HEK293 (cell line): ENCODE measurements at regions not wholly inside any gene's neighbourhood (a gene's known extent, or its start where the extent isn't known, plus 50 kb on each side); places are given as distances from the start of the nearest gene placed in this dataset.

Source experiments
- CTCF ChIA-PET: fragments of 350-600 bp; formaldehyde crosslinking; extraction: SDS; loops from one replicate; lab custom pipeline; 2021; ENCODE audit warnings: antibody characterized with exemption; lab: Yijun Ruan, JAX
- POLR2A ChIA-PET: fragments of 300-600 bp; formaldehyde crosslinking; extraction: SDS; loops from one replicate; lab custom pipeline; 2020; ENCODE audit warnings: antibody characterized with exemption, inconsistent platforms; lab: Yijun Ruan, JAX
- H3K27ac ChIP-seq: fragments of 200-500 bp; sonication (Bioruptor generic); 2 replicates; pipeline ENCODE4 v1.5.1; 2014; ENCODE audit warnings: low read depth, low read length, control low read depth, inconsistent platforms; ENCODE audit errors: extremely low read depth
- H3K36me3 ChIP-seq, 2 experiments: fragments of 200-500 bp in 1 of 2; sonication (Bioruptor generic) in 1 of 2; 1 replicate in 1 of 2; 2 replicates in 1 of 2; pipeline ENCODE4 v1.5.1; 2014 to 2017; ENCODE audit warnings: inconsistent platforms in 2 of 2, low read length in 2 of 2; ENCODE audit not compliant: control insufficient read depth in 2 of 2, insufficient read depth in 1 of 2
- H3K4me1 ChIP-seq: fragments of 200-500 bp; sonication (Bioruptor generic); 2 replicates; pipeline ENCODE4 v1.5.1; 2014; ENCODE audit warnings: mild to moderate bottlenecking, low read length, inconsistent platforms; ENCODE audit not compliant: control insufficient read depth, insufficient read depth
- H3K4me3 ChIP-seq: 2 replicates; pipeline ENCODE4 v1.5.1; 2011; ENCODE audit warnings: low read depth, mild to moderate bottlenecking, control low read depth, low read length, moderate library complexity
- H3K9me3 ChIP-seq: fragments of 200-500 bp; sonication (Bioruptor generic); 2 replicates; pipeline ENCODE4 v1.5.1; 2014; ENCODE audit warnings: low read depth, low read length, inconsistent platforms; ENCODE audit not compliant: control insufficient read depth, insufficient read depth
- GLI4 ChIP-seq: fragments of 450-650 bp; formaldehyde crosslinking; IDR thresholded peaks from 2 replicates; pipeline ENCODE4 v1.5.1; 2016; ENCODE audit warnings: missing biosample characterization, missing genetic modification characterization
- KLF10 ChIP-seq: fragments of 450-650 bp; IDR thresholded peaks from 2 replicates; pipeline ENCODE4 v1.5.1; 2018; ENCODE audit warnings: missing biosample characterization, mild to moderate bottlenecking, missing genetic modification characterization
- MZF1 ChIP-seq: fragments of 450-650 bp; formaldehyde crosslinking; IDR thresholded peaks from 2 replicates; pipeline ENCODE4 v1.5.1; 2017; ENCODE audit warnings: missing biosample characterization, missing genetic modification characterization, borderline replicate concordance
- WT1 ChIP-seq: fragments of 450-650 bp; formaldehyde crosslinking; IDR thresholded peaks from 2 replicates; pipeline ENCODE4 v1.5.1; 2016; ENCODE audit warnings: missing biosample characterization, missing genetic modification characterization
- ZIC2 ChIP-seq: fragments of 450-650 bp; formaldehyde crosslinking; IDR thresholded peaks from 2 replicates; pipeline ENCODE4 v1.5.1; 2016; ENCODE audit warnings: missing biosample characterization, missing genetic modification characterization
- ZNF146 ChIP-seq: fragments of 450-650 bp; formaldehyde crosslinking; IDR thresholded peaks from 2 replicates; pipeline ENCODE4 v1.5.1; 2016; ENCODE audit warnings: missing biosample characterization, missing genetic modification characterization
- ZNF155 ChIP-seq: fragments of 450-650 bp; formaldehyde crosslinking; IDR thresholded peaks from 2 replicates; pipeline ENCODE4 v1.5.1; 2016; ENCODE audit warnings: missing biosample characterization, missing genetic modification characterization
- ZNF157 ChIP-seq: fragments of 450-650 bp; formaldehyde crosslinking; IDR thresholded peaks from 2 replicates; pipeline ENCODE4 v1.5.1; 2016; ENCODE audit warnings: missing biosample characterization, missing genetic modification characterization
- ZNF23 ChIP-seq: fragments of 450-650 bp; formaldehyde crosslinking; IDR thresholded peaks from 2 replicates; pipeline ENCODE4 v1.5.1; 2016; ENCODE audit warnings: missing biosample characterization, missing genetic modification characterization, borderline replicate concordance
- ZNF239 ChIP-seq: fragments of 450-650 bp; formaldehyde crosslinking; IDR thresholded peaks from 2 replicates; pipeline ENCODE4 v1.5.1; 2016; ENCODE audit warnings: missing biosample characterization, missing genetic modification characterization
- ZNF292 ChIP-seq: fragments of 450-650 bp; formaldehyde crosslinking; IDR thresholded peaks from 2 replicates; pipeline ENCODE4 v1.5.1; 2016; ENCODE audit warnings: low read depth, missing biosample characterization, missing genetic modification characterization, borderline replicate concordance
- ZNF350 ChIP-seq: fragments of 450-650 bp; formaldehyde crosslinking; IDR thresholded peaks from 2 replicates; pipeline ENCODE4 v1.5.0; 2017; ENCODE audit warnings: missing biosample characterization, mild to moderate bottlenecking, missing genetic modification characterization
- ZNF404 ChIP-seq: fragments of 450-650 bp; formaldehyde crosslinking; IDR thresholded peaks from 2 replicates; pipeline ENCODE4 v1.5.1; 2017; ENCODE audit warnings: missing biosample characterization, missing genetic modification characterization
- ZNF514 ChIP-seq: fragments of 450-650 bp; formaldehyde crosslinking; IDR thresholded peaks from 2 replicates; pipeline ENCODE4 v1.5.1; 2016; ENCODE audit warnings: missing biosample characterization, missing genetic modification characterization
- ZNF544 ChIP-seq: fragments of 450-650 bp; formaldehyde crosslinking; IDR thresholded peaks from 2 replicates; pipeline ENCODE4 v1.5.0; 2017; ENCODE audit warnings: missing biosample characterization, missing genetic modification characterization
- ZNF548 ChIP-seq: fragments of 450-650 bp; formaldehyde crosslinking; IDR thresholded peaks from 2 replicates; pipeline ENCODE4 v1.5.1; 2016; ENCODE audit warnings: missing biosample characterization, missing genetic modification characterization
- ZNF623 ChIP-seq: fragments of 450-650 bp; formaldehyde crosslinking; IDR thresholded peaks from 2 replicates; pipeline ENCODE4 v1.5.1; 2016; ENCODE audit warnings: missing biosample characterization, missing genetic modification characterization
- ZNF629 ChIP-seq: fragments of 450-650 bp; formaldehyde crosslinking; IDR thresholded peaks from 2 replicates; pipeline ENCODE4 v1.5.1; 2017; ENCODE audit warnings: missing biosample characterization, missing genetic modification characterization
- ZNF677 ChIP-seq: fragments of 450-650 bp; IDR thresholded peaks from 2 replicates; pipeline ENCODE4 v1.5.0; 2018; ENCODE audit warnings: missing biosample characterization, mild to moderate bottlenecking, missing genetic modification characterization, moderate library complexity
- ZNF707 ChIP-seq: fragments of 450-650 bp; formaldehyde crosslinking; IDR thresholded peaks from 2 replicates; pipeline ENCODE4 v1.5.1; 2016; ENCODE audit warnings: missing biosample characterization, missing genetic modification characterization
- ZNF768 ChIP-seq: fragments of 450-650 bp; formaldehyde crosslinking; IDR thresholded peaks from 2 replicates; pipeline ENCODE4 v1.5.1; 2018; ENCODE audit warnings: missing biosample characterization, mild to moderate bottlenecking, missing genetic modification characterization
- ZNF776 ChIP-seq: fragments of 450-650 bp; formaldehyde crosslinking; IDR thresholded peaks from 2 replicates; pipeline ENCODE4 v1.5.0; 2017; ENCODE audit warnings: missing biosample characterization, missing genetic modification characterization, borderline replicate concordance
- ZNF785 ChIP-seq: fragments of 450-650 bp; formaldehyde crosslinking; IDR thresholded peaks from 2 replicates; pipeline ENCODE4 v1.5.1; 2016; ENCODE audit warnings: missing biosample characterization, missing genetic modification characterization
- ZNF792 ChIP-seq: fragments of 450-650 bp; formaldehyde crosslinking; IDR thresholded peaks from 2 replicates; pipeline ENCODE4 v1.5.1; 2016; ENCODE audit warnings: missing biosample characterization, missing genetic modification characterization
- ZNF830 ChIP-seq: fragments of 450-650 bp; IDR thresholded peaks from 2 replicates; pipeline ENCODE4 v1.5.0; 2018; ENCODE audit warnings: missing biosample characterization, missing genetic modification characterization, low read depth, mild to moderate bottlenecking, moderate library complexity
- ZNF843 ChIP-seq: fragments of 450-650 bp; formaldehyde crosslinking; IDR thresholded peaks from 2 replicates; pipeline ENCODE4 v1.5.1; 2016; ENCODE audit warnings: missing biosample characterization, missing genetic modification characterization
- TF ChIP-seq, protein P1 (sequence below): fragments of 450-650 bp; formaldehyde crosslinking; IDR thresholded peaks from 2 replicates; pipeline ENCODE4 v1.5.1; 2016; ENCODE audit warnings: missing biosample characterization, missing genetic modification characterization, borderline replicate concordance

- H3K9me3 ChIP-seq = no peaks in the 10 kb centered on the region
- no peak overlapping the region for H3K27ac ChIP-seq
- no peaks in the 10 kb centered on the region for H3K36me3 ChIP-seq
- ChIA-PET CTCF (interaction anchor here (0.6 kb wide), 1 partner anchor 128 kb away, joined by 3 read pairs; no protein-coding TSS in a partner anchor), POLR2A (no interaction called here)
- H3K4me1 ChIP-seq = no peaks in the 10 kb centered on the region
- TF ChIP-seq ZNF843 (no peak), ZNF544 (no peak), KLF10 (tag by site-specific recombination) (no peak), ZNF350 (tag by site-specific recombination) (no peak), ZNF768 (tag by site-specific recombination) (no peak), ZNF292 (tag by site-specific recombination) (no peak), ZNF792 (tag by site-specific recombination) (no peak), ZNF707 (tag by site-specific recombination) (no peak), ZNF830 (tag by site-specific recombination) (no peak), ZNF776 (tag by site-specific recombination) (no peak), ZNF514 (tag by site-specific recombination) (no peak), ZNF785 (tag by site-specific recombination) (no peak), ZNF23 (tag by site-specific recombination) (no peak), ZNF629 (tag by site-specific recombination) (no peak), GLI4 (no peak), WT1 (no peak), ZNF623 (no peak), ZNF146 (tag by site-specific recombination) (no peak), ZNF677 (tag by site-specific recombination) (no peak)
- TF ChIP-seq, protein P1, sequence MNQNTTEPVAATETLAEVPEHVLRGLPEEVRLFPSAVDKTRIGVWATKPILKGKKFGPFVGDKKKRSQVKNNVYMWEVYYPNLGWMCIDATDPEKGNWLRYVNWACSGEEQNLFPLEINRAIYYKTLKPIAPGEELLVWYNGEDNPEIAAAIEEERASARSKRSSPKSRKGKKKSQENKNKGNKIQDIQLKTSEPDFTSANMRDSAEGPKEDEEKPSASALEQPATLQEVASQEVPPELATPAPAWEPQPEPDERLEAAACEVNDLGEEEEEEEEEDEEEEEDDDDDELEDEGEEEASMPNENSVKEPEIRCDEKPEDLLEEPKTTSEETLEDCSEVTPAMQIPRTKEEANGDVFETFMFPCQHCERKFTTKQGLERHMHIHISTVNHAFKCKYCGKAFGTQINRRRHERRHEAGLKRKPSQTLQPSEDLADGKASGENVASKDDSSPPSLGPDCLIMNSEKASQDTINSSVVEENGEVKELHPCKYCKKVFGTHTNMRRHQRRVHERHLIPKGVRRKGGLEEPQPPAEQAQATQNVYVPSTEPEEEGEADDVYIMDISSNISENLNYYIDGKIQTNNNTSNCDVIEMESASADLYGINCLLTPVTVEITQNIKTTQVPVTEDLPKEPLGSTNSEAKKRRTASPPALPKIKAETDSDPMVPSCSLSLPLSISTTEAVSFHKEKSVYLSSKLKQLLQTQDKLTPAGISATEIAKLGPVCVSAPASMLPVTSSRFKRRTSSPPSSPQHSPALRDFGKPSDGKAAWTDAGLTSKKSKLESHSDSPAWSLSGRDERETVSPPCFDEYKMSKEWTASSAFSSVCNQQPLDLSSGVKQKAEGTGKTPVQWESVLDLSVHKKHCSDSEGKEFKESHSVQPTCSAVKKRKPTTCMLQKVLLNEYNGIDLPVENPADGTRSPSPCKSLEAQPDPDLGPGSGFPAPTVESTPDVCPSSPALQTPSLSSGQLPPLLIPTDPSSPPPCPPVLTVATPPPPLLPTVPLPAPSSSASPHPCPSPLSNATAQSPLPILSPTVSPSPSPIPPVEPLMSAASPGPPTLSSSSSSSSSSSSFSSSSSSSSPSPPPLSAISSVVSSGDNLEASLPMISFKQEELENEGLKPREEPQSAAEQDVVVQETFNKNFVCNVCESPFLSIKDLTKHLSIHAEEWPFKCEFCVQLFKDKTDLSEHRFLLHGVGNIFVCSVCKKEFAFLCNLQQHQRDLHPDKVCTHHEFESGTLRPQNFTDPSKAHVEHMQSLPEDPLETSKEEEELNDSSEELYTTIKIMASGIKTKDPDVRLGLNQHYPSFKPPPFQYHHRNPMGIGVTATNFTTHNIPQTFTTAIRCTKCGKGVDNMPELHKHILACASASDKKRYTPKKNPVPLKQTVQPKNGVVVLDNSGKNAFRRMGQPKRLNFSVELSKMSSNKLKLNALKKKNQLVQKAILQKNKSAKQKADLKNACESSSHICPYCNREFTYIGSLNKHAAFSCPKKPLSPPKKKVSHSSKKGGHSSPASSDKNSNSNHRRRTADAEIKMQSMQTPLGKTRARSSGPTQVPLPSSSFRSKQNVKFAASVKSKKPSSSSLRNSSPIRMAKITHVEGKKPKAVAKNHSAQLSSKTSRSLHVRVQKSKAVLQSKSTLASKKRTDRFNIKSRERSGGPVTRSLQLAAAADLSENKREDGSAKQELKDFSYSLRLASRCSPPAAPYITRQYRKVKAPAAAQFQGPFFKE = no peak
- H3K4me3 ChIP-seq = no peak overlapping the region
Observed at GRCh38 chr4:27790911-27791310, 930.3 kb downstream of the STIM2 start.

DNA sequence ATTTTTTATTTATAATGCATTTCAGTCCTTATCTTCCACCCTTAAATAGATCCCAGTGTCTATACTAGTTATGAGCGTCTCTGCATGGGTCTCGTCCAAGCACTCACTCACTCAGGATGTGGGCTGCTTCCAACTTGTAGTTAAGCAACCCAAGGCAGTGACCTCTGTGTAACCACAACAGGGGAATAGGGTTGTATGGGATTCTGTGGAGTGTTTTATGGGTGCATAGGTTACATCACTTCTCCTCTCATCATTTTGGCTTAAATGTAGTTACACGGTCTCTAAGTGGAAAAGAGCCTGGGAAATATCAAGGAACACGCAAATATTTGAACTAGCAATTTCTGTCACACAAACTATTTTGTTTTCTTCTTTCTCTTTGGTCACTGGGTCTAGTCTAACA lies 931.0 kb downstream of the STIM2 start:
- POLR2A ChIA-PET = no interaction called here
- no peak overlapping the region for H3K4me3 ChIP-seq
- TF ChIP-seq ZNF404 (tag by site-specific recombination) (no peak), ZNF157 (tag by site-specific recombination) (no peak), ZNF548 (no peak), ZIC2 (tag by site-specific recombination) (no peak), MZF1 (no peak), ZNF239 (tag by site-specific recombination) (no peak), ZNF155 (tag by site-specific recombination) (no peak)
- TF ChIP-seq, all 188 proteins: peak for 0
- H3K36me3 ChIP-seq = no peaks in the 10 kb centered on the region
- CTCF ChIA-PET = no interaction called here
- H3K4me1 ChIP-seq = no peaks in the 10 kb centered on the region
- H3K9me3 ChIP-seq = no peaks in the 10 kb centered on the region
- no peak overlapping the region for H3K27ac ChIP-seq
